GM19324 (cell line): ENCODE measurements at regions not wholly inside any gene's neighbourhood (a gene's known extent, or its start where the extent isn't known, plus 50 kb on each side); places are given as distances from the start of the nearest gene placed in this dataset.

Source experiments
- ATAC-seq: cut with Tn5 transposase; IDR thresholded peaks from one replicate; pipeline ENCODE4 v1.9.1; 2021; ENCODE audit warnings: mild to moderate bottlenecking, moderate library complexity; ENCODE audit not compliant: unreplicated experiment, low FRiP score

GRCh38 chr17:77807051-77807745, 151.3 kb upstream of the TNRC6C start:
- ATAC-seq, result no peak

- ATAC-seq, result no peak
Observed at GRCh38 chr17:77807746-77808441, 150.6 kb upstream of the TNRC6C start.

GRCh38 chr17:77808686-77809425, 149.6 kb upstream of the TNRC6C start:
- ATAC-seq, result no peak

- ATAC-seq, result no peak
Observed at GRCh38 chr17:77809814-77810213, 148.7 kb upstream of the TNRC6C start.

GRCh38 chr17:77810536-77810935, 148.0 kb upstream of the TNRC6C start:
- no peak for ATAC-seq

- ATAC-seq, result no peak
Observed at GRCh38 chr17:77811521-77811920, 147.0 kb upstream of the TNRC6C start.

GRCh38 chr17:77814091-77814772, 144.3 kb upstream of the TNRC6C start:
- no peak for ATAC-seq

GRCh38 chr17:77815127-77815905, 143.2 kb upstream of the TNRC6C start:
- ATAC-seq, result no peak

GRCh38 chr17:77817953-77818352, 140.6 kb upstream of the TNRC6C start:
- ATAC-seq, result no peak

GRCh38 chr17:77819497-77819896, 139.0 kb upstream of the TNRC6C start:
- no peak for ATAC-seq

GRCh38 chr17:77821114-77821513, 137.4 kb upstream of the TNRC6C start:
- ATAC-seq, result no peak

- no peak for ATAC-seq
Observed at GRCh38 chr17:77822302-77823030, 136.0 kb upstream of the TNRC6C start.

GRCh38 chr17:77824102-77824779, 134.3 kb upstream of the TNRC6C start:
- ATAC-seq, result no peak

GRCh38 chr17:77824780-77825280, 133.7 kb upstream of the TNRC6C start:
- no peak for ATAC-seq

GRCh38 chr17:77825621-77826020, 132.9 kb upstream of the TNRC6C start:
- no peak for ATAC-seq

GRCh38 chr17:77826132-77826873, 132.2 kb upstream of the TNRC6C start:
- ATAC-seq, result no peak

GRCh38 chr17:77827039-77827438, 131.5 kb upstream of the TNRC6C start:
- ATAC-seq, result no peak

- no peak for ATAC-seq
Observed at GRCh38 chr17:77827511-77827910, 131.0 kb upstream of the TNRC6C start.
